Neural cell (in vitro differentiated cells): ENCODE measurements at regions not wholly inside any gene's neighbourhood (a gene's known extent, or its start where the extent isn't known, plus 50 kb on each side); places are given as distances from the start of the nearest gene placed in this dataset.

ENCODE experiments used
- MXI1 ChIP-seq: fragments of 450-650 bp; conservative IDR thresholded peaks from 2 replicates; pipeline ENCODE4 v1.6.1; 2014; ENCODE audit warnings: antibody characterized with exemption, mild to moderate bottlenecking; ENCODE audit not compliant: poor library complexity, severe bottlenecking
- POLR2AphosphoS5 ChIP-seq: IDR thresholded peaks from 2 replicates; pipeline ENCODE4 v1.6.1; 2012
- TF ChIP-seq, protein P1 (sequence below): fragments of 450-650 bp; IDR thresholded peaks from 2 replicates; pipeline ENCODE4 v1.5.1; 2014; ENCODE audit warnings: antibody characterized with exemption, mild to moderate bottlenecking, moderate library complexity; ENCODE audit not compliant: poor library complexity, severe bottlenecking

DNA sequence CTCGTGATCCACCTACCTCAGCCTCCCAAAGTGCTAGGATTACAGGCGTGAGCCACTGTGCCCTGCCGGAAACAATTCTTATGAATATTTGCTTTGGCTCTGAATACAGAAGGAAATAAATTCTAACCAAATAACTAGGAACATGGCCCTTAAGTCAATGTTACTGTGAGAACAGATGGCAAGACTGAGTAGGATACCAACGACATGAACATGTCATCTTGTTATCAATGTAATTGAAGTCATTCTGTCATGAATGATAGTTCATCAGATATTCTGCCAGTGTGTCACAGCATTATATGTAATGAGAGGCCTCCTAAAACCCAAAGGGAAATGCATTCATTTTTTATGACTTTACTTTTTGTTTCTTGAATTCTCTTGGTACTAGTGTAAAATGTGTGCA lies 548.8 kb downstream of the MCTP2 start:
- TF ChIP-seq, protein P1, sequence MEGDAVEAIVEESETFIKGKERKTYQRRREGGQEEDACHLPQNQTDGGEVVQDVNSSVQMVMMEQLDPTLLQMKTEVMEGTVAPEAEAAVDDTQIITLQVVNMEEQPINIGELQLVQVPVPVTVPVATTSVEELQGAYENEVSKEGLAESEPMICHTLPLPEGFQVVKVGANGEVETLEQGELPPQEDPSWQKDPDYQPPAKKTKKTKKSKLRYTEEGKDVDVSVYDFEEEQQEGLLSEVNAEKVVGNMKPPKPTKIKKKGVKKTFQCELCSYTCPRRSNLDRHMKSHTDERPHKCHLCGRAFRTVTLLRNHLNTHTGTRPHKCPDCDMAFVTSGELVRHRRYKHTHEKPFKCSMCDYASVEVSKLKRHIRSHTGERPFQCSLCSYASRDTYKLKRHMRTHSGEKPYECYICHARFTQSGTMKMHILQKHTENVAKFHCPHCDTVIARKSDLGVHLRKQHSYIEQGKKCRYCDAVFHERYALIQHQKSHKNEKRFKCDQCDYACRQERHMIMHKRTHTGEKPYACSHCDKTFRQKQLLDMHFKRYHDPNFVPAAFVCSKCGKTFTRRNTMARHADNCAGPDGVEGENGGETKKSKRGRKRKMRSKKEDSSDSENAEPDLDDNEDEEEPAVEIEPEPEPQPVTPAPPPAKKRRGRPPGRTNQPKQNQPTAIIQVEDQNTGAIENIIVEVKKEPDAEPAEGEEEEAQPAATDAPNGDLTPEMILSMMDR: no peak
- TF ChIP-seq MXI1 (no peak), POLR2AphosphoS5 (peak; percentile 34)
